Fibroblast of mammary gland (primary cell): ENCODE measurements at regions not wholly inside any gene's neighbourhood (a gene's known extent, or its start where the extent isn't known, plus 50 kb on each side); places are given as distances from the start of the nearest gene placed in this dataset.
A peak's percentile ranks its signal among the peaks of the same experiment; 100 is the strongest.
"Not testable (repeated sequence)": the region's sequence is repeated elsewhere in the genome, so short reads cannot be mapped to it uniquely, and the experiment has no call there.

Experiments used
- DNase-seq: peaks from one replicate; pipeline ENCODE4 v3.0.0-alpha.2; 2010; ENCODE audit warnings: low read depth
- H3K4me3 ChIP-seq: 2 replicates; pipeline ENCODE4 v1.5.1; 2011; ENCODE audit warnings: low read depth, mild to moderate bottlenecking, low read length, moderate library complexity; ENCODE audit not compliant: control insufficient read depth
- CTCF ChIP-seq: conservative IDR thresholded peaks from 2 replicates; pipeline ENCODE4 v1.5.1; 2011; ENCODE audit warnings: low read depth, low read length, inconsistent platforms; ENCODE audit not compliant: control insufficient read depth, insufficient read depth

- no peak for DNase-seq
- TF ChIP-seq CTCF, result no peak
- no peak overlapping the region for H3K4me3 ChIP-seq
Measured at GRCh38 chr5:17121776-17122175, 95.7 kb upstream of the BASP1 start.

GRCh38 chr5:17123010-17123409 is 94.4 kb upstream of the BASP1 start:
- DNase-seq, result no peak
- H3K4me3 ChIP-seq, result no peak overlapping the region
- TF ChIP-seq CTCF, result no peak

- peak; percentile 35 for DNase-seq
- not testable (repeated sequence) for H3K4me3 ChIP-seq
Measured at GRCh38 chr5:17123773-17124172, 93.7 kb upstream of the BASP1 start.

- no peak overlapping the region for H3K4me3 ChIP-seq
- TF ChIP-seq CTCF, result no peak
- DNase-seq, result peak; percentile 87
Measured at GRCh38 chr5:17127743-17128231, 89.6 kb upstream of the BASP1 start.

GRCh38 chr5:17129093-17129849 is 88.2 kb upstream of the BASP1 start:
- no peak overlapping the region for H3K4me3 ChIP-seq
- DNase-seq, result peak; percentile 51
- TF ChIP-seq CTCF, result no peak

- not testable (repeated sequence) for H3K4me3 ChIP-seq, DNase-seq
Measured at GRCh38 chr5:17130302-17130701, 87.1 kb upstream of the BASP1 start.

- peak; percentile 65 for TF ChIP-seq CTCF
- DNase-seq, result peak; percentile 60
- no peak overlapping the region for H3K4me3 ChIP-seq
Measured at GRCh38 chr5:17132444-17133083, 84.9 kb upstream of the BASP1 start.
